ENCODE measurements at regions not wholly inside any gene's neighbourhood (a gene's known extent, or its start where the extent isn't known, plus 50 kb on each side); places are given as distances from the start of the nearest gene placed in this dataset.

DNA sequence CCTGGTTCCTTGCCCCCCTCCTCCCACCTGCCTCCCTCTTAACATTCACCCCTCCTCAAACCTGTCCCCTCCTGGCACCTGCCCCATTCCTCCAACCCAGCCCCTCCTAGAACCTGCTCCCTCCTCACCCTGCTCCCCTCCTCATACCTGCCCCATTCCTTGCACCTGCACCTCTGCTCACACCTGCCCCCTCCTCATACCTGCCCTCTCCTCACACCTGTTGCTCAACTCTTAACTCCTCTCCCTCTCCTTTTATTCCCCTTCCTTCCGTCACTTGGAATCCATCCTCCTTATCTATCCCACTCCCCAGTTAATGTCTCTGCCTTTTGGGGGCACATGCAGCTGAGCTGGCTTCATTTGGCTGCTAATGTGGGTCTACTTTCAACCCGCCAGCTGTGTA is 712.1 kb downstream of the MTRR start:
- H3K9me3 ChIP-seq (ENCODE audit: control insufficient read depth in 4 of 4, insufficient read depth in 3 of 4, low read length in 3 of 4): peaks cover 0 to 5% (median under 1%) of the 10 kb centered on the region in 4 donors
- no peaks in the 10 kb centered on the region for H3K36me3 ChIP-seq (ENCODE audit: control insufficient read depth in 4 of 4, insufficient read depth in 4 of 4, low read length in 4 of 4)
- no peaks in the 10 kb centered on the region for H3K4me1 ChIP-seq (ENCODE audit: control insufficient read depth in 5 of 5, insufficient read depth in 5 of 5, low read length in 5 of 5)
- WGBS, 2 donors: 71 to 79% methylated on average over 2 of the region's 2 CpGs
- TF ChIP-seq, protein P1, sequence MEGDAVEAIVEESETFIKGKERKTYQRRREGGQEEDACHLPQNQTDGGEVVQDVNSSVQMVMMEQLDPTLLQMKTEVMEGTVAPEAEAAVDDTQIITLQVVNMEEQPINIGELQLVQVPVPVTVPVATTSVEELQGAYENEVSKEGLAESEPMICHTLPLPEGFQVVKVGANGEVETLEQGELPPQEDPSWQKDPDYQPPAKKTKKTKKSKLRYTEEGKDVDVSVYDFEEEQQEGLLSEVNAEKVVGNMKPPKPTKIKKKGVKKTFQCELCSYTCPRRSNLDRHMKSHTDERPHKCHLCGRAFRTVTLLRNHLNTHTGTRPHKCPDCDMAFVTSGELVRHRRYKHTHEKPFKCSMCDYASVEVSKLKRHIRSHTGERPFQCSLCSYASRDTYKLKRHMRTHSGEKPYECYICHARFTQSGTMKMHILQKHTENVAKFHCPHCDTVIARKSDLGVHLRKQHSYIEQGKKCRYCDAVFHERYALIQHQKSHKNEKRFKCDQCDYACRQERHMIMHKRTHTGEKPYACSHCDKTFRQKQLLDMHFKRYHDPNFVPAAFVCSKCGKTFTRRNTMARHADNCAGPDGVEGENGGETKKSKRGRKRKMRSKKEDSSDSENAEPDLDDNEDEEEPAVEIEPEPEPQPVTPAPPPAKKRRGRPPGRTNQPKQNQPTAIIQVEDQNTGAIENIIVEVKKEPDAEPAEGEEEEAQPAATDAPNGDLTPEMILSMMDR (IDR thresholded peaks at IDR 0.05; ENCODE audit: control extremely low read depth, extremely low read depth): no peak
- no peak overlapping the region for H3K27ac ChIP-seq (ENCODE audit: low read depth in 1 of 2, low read length in 1 of 2)
- no peak for DNase-seq
- no peak overlapping the region for H3K4me3 ChIP-seq
- H3K9ac ChIP-seq (ENCODE audit: insufficient read depth in 1 of 2, low read length in 2 of 2): no peak overlapping the region
- no peaks in the 10 kb centered on the region for H3K27me3 ChIP-seq (ENCODE audit: control insufficient read depth in 3 of 3, insufficient read depth in 3 of 3, low read length in 2 of 3)
- ATAC-seq (ENCODE audit: insufficient read depth, low FRiP score): no peak

DNA sequence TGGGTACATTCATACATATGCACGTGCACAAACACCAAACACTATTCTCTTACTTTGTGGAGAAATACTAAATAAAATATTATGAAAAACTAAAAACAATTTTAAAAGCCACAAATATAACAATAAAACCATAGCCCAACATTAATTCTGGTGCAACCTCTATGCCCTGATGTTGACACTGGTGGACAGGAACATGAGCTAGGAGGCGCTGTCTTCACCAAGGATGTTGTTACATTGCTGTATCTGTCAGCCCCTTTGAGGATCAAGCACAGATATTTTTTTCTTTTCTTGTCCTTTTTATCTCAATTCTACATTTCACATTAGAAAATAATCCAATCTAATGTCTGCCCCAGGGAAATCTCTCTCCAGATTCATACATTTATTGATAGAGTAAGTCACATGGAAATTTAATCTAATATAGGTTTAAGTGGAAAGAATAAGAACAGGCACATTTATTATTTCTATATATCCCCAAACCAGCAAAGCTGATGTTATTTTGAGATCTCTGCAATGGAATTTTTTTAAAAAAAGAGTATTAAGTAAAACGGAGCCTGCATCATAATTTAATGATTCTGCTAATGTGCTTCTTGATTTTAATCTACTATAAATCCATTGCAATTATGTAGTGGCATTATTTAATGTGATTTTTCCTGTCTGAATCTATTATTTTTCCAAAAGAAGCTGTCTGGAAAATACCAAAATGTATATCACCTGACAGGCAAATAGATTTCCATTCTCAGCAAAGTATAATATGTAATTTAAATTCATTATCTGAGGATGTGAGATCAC is 716.5 kb downstream of the MTRR start:
- 71 to 80% methylated on average over 3 of the region's 3 CpGs for WGBS, 2 donors
- no peaks in the 10 kb centered on the region for H3K27me3 ChIP-seq (ENCODE audit: control insufficient read depth in 3 of 3, insufficient read depth in 3 of 3, low read length in 2 of 3)
- DNase-seq: no peak
- no peak overlapping the region for H3K4me3 ChIP-seq
- TF ChIP-seq, protein P1 (IDR thresholded peaks at IDR 0.05; ENCODE audit: control extremely low read depth, extremely low read depth): no peak
- ATAC-seq (ENCODE audit: insufficient read depth, low FRiP score): no peak
- no peaks in the 10 kb centered on the region for H3K4me1 ChIP-seq (ENCODE audit: control insufficient read depth in 5 of 5, insufficient read depth in 5 of 5, low read length in 5 of 5)
- no peaks in the 10 kb centered on the region for H3K36me3 ChIP-seq (ENCODE audit: control insufficient read depth in 4 of 4, insufficient read depth in 4 of 4, low read length in 4 of 4)
- H3K27ac ChIP-seq (ENCODE audit: low read depth in 1 of 2, low read length in 1 of 2): no peak overlapping the region
- H3K9ac ChIP-seq (ENCODE audit: insufficient read depth in 1 of 2, low read length in 2 of 2): no peak overlapping the region
- peaks cover 0 to 5% (median 2%) of the 10 kb centered on the region in 4 donors for H3K9me3 ChIP-seq (ENCODE audit: control insufficient read depth in 4 of 4, insufficient read depth in 3 of 4, low read length in 3 of 4)

DNA sequence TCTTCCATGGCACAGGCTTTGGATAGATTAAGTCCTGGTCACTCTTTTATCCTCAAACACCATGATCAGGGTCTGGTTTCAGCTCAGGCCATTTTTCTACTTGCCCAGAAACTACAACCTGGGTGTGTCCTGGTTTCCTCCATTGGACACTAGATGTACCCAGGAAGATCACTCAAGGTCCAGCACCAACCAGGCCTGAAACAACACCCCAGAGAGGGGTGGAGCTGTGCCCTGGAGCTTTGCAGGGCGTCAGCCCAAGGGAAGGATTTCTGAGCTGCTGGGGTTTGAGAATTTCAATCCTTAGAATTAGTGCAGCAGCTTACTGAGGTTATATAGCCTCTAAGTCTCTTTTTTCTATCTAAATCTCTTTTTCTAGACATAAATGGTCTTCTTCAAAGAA is 722.0 kb downstream of the MTRR start:
- TF ChIP-seq, protein P1 (IDR thresholded peaks at IDR 0.05; ENCODE audit: control extremely low read depth, extremely low read depth): no peak
- Histone ChIP-seq H3K9ac (ENCODE audit: insufficient read depth in 1 of 2, low read length in 2 of 2) (no peak overlapping the region), H3K4me1 (ENCODE audit: control insufficient read depth in 5 of 5, insufficient read depth in 5 of 5, low read length in 5 of 5) (no peaks in the 10 kb centered on the region), H3K27me3 (ENCODE audit: control insufficient read depth in 3 of 3, insufficient read depth in 3 of 3, low read length in 2 of 3) (no peaks in the 10 kb centered on the region), H3K4me3 (no peak overlapping the region), H3K27ac (ENCODE audit: low read depth in 1 of 2, low read length in 1 of 2) (no peak overlapping the region), H3K36me3 (ENCODE audit: control insufficient read depth in 4 of 4, insufficient read depth in 4 of 4, low read length in 4 of 4) (no peaks in the 10 kb centered on the region), H3K9me3 (ENCODE audit: control insufficient read depth in 4 of 4, insufficient read depth in 3 of 4, low read length in 3 of 4) (peaks cover 0 to 2% (median 0%) of the 10 kb centered on the region in 4 donors)
- DNase-seq (no peak), ATAC-seq (ENCODE audit: insufficient read depth, low FRiP score) (no peak)
- WGBS, 2 donors: 60 to 79% methylated on average over 1 of the region's 1 CpG

Data from lung (tissue), 11 donors.